H1 (cell line): ENCODE measurements at regions not wholly inside any gene's neighbourhood (a gene's known extent, or its start where the extent isn't known, plus 50 kb on each side); places are given as distances from the start of the nearest gene placed in this dataset.
"Not testable (repeated sequence)": the region's sequence is repeated elsewhere in the genome, so short reads cannot be mapped to it uniquely, and the experiment has no call there.

Experiments
- CTCF ChIA-PET: fragments of 300-600 bp; sonication (Branson Sonifier 250); formaldehyde crosslinking; loops from one replicate; lab custom pipeline; 2021; ENCODE audit not compliant: partially characterized antibody; lab: Charles Lee
- POLR2A ChIA-PET: fragments of 300-600 bp; sonication (Branson Sonifier 250); formaldehyde crosslinking; loops from one replicate; lab custom pipeline; 2021; ENCODE audit warnings: inconsistent platforms; ENCODE audit not compliant: partially characterized antibody; lab: Charles Lee
- DNase-seq, 2 experiments: peaks; one replicate each; pipeline versions ENCODE4 v3.0.0 to v3.0.0-alpha.2; 2010 to 2022; ENCODE audit warnings: low spot score in 2 of 2, low read depth in 1 of 2, mixed read lengths in 1 of 2
- FAIRE-seq: peaks from 2 replicates; lab custom pipeline; 2011; peaks lifted over from hg19 to GRCh38; lab: Jason Lieb, UNC
- H2AFZ ChIP-seq: 2 replicates; pipeline ENCODE4 v1.8.1; 2012; ENCODE audit warnings: low read length, inconsistent platforms
- H2AK5ac ChIP-seq: 2 replicates; pipeline ENCODE4 v1.6.1; 2013; ENCODE audit warnings: low read depth, low read length
- H2BK120ac ChIP-seq: replicated peaks from 2 replicates; pipeline ENCODE3; 2013; ENCODE audit warnings: low read depth, low read length, inconsistent platforms
- H2BK12ac ChIP-seq: 2 replicates; pipeline ENCODE4 v1.6.1; 2013; ENCODE audit warnings: low read depth, low read length
- H2BK15ac ChIP-seq: 2 replicates; pipeline ENCODE4 v1.6.1; 2013; ENCODE audit warnings: low read length
- H2BK20ac ChIP-seq: 2 replicates; pipeline ENCODE4 v1.6.1; 2013; ENCODE audit warnings: low read length
- H2BK5ac ChIP-seq: 2 replicates; pipeline ENCODE4 v1.6.1; 2013; ENCODE audit warnings: low read depth, low read length
- H3K14ac ChIP-seq: 2 replicates; pipeline ENCODE4 v1.6.1; 2013; ENCODE audit warnings: inconsistent platforms; ENCODE audit not compliant: insufficient read length
- H3K18ac ChIP-seq: 2 replicates; pipeline ENCODE4 v1.6.1; 2013; ENCODE audit warnings: low read length; ENCODE audit errors: extremely low read depth
- H3K23ac ChIP-seq: 2 replicates; pipeline ENCODE4 v1.6.1; 2013; ENCODE audit warnings: inconsistent platforms; ENCODE audit not compliant: insufficient read length
- H3K23me2 ChIP-seq: 2 replicates; pipeline ENCODE4 v1.6.1; 2013; ENCODE audit warnings: low read depth, low read length
- H3K27ac ChIP-seq: 2 replicates; pipeline ENCODE4 v1.6.1; 2011; ENCODE audit warnings: low read depth, low read length, inconsistent platforms
- H3K27me3 ChIP-seq, 4 experiments: replicated peaks in 1 of 4; 1 replicate in 1 of 4; 2 replicates in 3 of 4; pipeline versions ENCODE4 v1.6.1 to v1.8.1; 2011 to 2013; ENCODE audit warnings: low read length in 3 of 4, mild to moderate bottlenecking in 3 of 4, inconsistent platforms in 2 of 4, mixed read lengths in 2 of 4, moderate library complexity in 1 of 4; ENCODE audit not compliant: control insufficient read depth in 3 of 4, insufficient read depth in 3 of 4; ENCODE audit errors: extremely low read depth in 1 of 4
- H3K36me3 ChIP-seq, 4 experiments: 2 replicates each; pipeline versions ENCODE4 v1.6.1 to v1.8.1; 2011 to 2013; ENCODE audit warnings: mild to moderate bottlenecking in 4 of 4, low read length in 3 of 4, moderate library complexity in 2 of 4, control low read depth in 1 of 4, inconsistent platforms in 1 of 4; ENCODE audit not compliant: insufficient read depth in 4 of 4, control insufficient read depth in 2 of 4
- H3K4ac ChIP-seq: replicated peaks from 2 replicates; pipeline ENCODE3; 2013; ENCODE audit warnings: low read length, low read depth, mixed read lengths, inconsistent platforms; ENCODE audit not compliant: insufficient read length
- H3K4me1 ChIP-seq, 4 experiments: replicated peaks in 1 of 4; 1 replicate in 1 of 4; 2 replicates in 3 of 4; pipeline versions ENCODE4 v1.6.1 to v1.8.1; 2011 to 2013; ENCODE audit warnings: low read length in 3 of 4, inconsistent platforms in 2 of 4, mixed read lengths in 1 of 4; ENCODE audit not compliant: insufficient read depth in 4 of 4, control insufficient read depth in 3 of 4
- H3K4me2 ChIP-seq, 2 experiments: 2 replicates each; pipeline versions ENCODE4 v1.6.1 to v1.8.1; 2011 to 2013; ENCODE audit warnings: low read depth in 2 of 2, low read length in 2 of 2, control low read depth in 1 of 2, inconsistent platforms in 1 of 2, mild to moderate bottlenecking in 1 of 2; ENCODE audit not compliant: insufficient read depth in 1 of 2
- H3K4me3 ChIP-seq, 4 experiments: fragments of 200-600, 300-600 bp in 1 of 4; sonication (generic), shearing (Covaris generic), sonication (Bioruptor Twin) in 1 of 4; 2 replicates each; pipeline versions ENCODE4 v1.5.1 to v1.8.1; 2011 to 2016; ENCODE audit warnings: low read length in 4 of 4, low read depth in 3 of 4, control low read depth in 2 of 4, inconsistent platforms in 2 of 4, mild to moderate bottlenecking in 2 of 4, mixed read lengths in 1 of 4, moderate library complexity in 1 of 4; ENCODE audit not compliant: insufficient read depth in 2 of 4; ENCODE audit errors: extremely low read depth in 1 of 4
- H3K56ac ChIP-seq: replicated peaks from 2 replicates; pipeline ENCODE3; 2013; ENCODE audit warnings: low read depth, mild to moderate bottlenecking, mixed read lengths, low read length, inconsistent platforms; ENCODE audit not compliant: insufficient read length
- H3K79me1 ChIP-seq: 2 replicates; pipeline ENCODE4 v1.6.1; 2013; ENCODE audit warnings: low read depth, low read length, control low read depth
- H3K79me2 ChIP-seq, 2 experiments: 2 replicates each; pipeline versions ENCODE4 v1.6.1 to v1.8.1; 2012 to 2013; ENCODE audit warnings: low read length in 2 of 2, mild to moderate bottlenecking in 2 of 2, inconsistent platforms in 1 of 2; ENCODE audit not compliant: insufficient read depth in 2 of 2, control insufficient read depth in 1 of 2
- H3K9ac ChIP-seq, 4 experiments: replicated peaks in 1 of 4; 1 replicate in 1 of 4; 2 replicates in 3 of 4; pipeline versions ENCODE4 v1.6.1 to v1.8.1; 2011 to 2013; ENCODE audit warnings: low read depth in 3 of 4, low read length in 3 of 4, control low read depth in 2 of 4, mild to moderate bottlenecking in 2 of 4, moderate library complexity in 2 of 4, inconsistent platforms in 1 of 4; ENCODE audit errors: extremely low read depth in 1 of 4
- H3K9me3 ChIP-seq, 2 experiments: 2 replicates each; pipeline versions ENCODE4 v1.6.1 to v1.8.1; 2012 to 2013; ENCODE audit warnings: mild to moderate bottlenecking in 2 of 2, moderate library complexity in 2 of 2, control low read depth in 1 of 2, inconsistent platforms in 1 of 2, low read depth in 1 of 2, low read length in 1 of 2, mixed read lengths in 1 of 2; ENCODE audit not compliant: insufficient read depth in 2 of 2
- H4K20me1 ChIP-seq, 2 experiments: replicated peaks in 1 of 2; 2 replicates each; pipeline versions ENCODE3 to v1.8.1; 2011 to 2013; ENCODE audit warnings: inconsistent platforms in 2 of 2, low read length in 2 of 2, mild to moderate bottlenecking in 1 of 2; ENCODE audit not compliant: insufficient read depth in 2 of 2, control insufficient read depth in 1 of 2
- H4K5ac ChIP-seq: 2 replicates; pipeline ENCODE4 v1.6.1; 2013; ENCODE audit warnings: low read length, low read depth, mixed read lengths, inconsistent platforms; ENCODE audit not compliant: insufficient read length
- H4K8ac ChIP-seq: 2 replicates; pipeline ENCODE4 v1.8.0; 2013; ENCODE audit warnings: mild to moderate bottlenecking, moderate library complexity, low read length, inconsistent platforms; ENCODE audit not compliant: insufficient read depth; ENCODE audit errors: extremely low read depth
- H4K91ac ChIP-seq: replicated peaks from 2 replicates; pipeline ENCODE3; 2013; ENCODE audit warnings: low read length, mixed read lengths, inconsistent platforms; ENCODE audit not compliant: insufficient read length
- WGBS, 2 experiments: shearing (Covaris generic) in 1 of 2; methylation state at CpG; one replicate each; pipeline versions ENCODE4 v1.1.6 to v1.1.7; 2013 to 2015; ENCODE audit warnings: low lambda C conversion rate in 2 of 2, mixed read lengths in 2 of 2, inconsistent platforms in 1 of 2, low coverage in 1 of 2, missing lambda C conversion rate in 1 of 2; ENCODE audit not compliant: insufficient replicate concordance in 2 of 2, insufficient coverage in 1 of 2, insufficient read length in 1 of 2; ENCODE audit errors: extremely low coverage in 1 of 2, missing lambda C conversion rate in 1 of 2; 5-methylcytosine and 5-hydroxymethylcytosine counted together

DNA sequence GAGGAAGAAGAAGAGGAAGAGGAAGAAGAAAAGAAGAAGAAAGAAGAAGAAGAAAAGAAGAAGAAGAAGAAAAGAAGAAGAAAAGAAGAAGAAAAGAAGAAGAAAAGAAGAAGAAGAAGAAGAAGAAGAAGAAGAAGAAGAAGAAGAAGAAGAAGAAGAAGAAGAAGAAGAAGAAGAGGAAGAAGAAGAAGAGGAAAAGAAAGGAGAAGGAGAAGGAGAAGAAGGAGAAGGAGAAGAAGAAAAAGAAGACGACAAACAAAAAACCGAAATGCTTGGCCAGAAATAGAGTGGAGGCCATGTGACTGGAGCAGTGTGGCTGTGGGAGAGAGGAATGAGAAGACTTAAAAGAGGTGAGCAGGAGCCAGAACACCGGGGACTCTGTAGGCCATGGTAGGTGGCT, 75.1 kb downstream of the GLUL start:
- FAIRE-seq, H3K56ac ChIP-seq, H3K27me3 ChIP-seq, H3K36me3 ChIP-seq, H3K14ac ChIP-seq, H2AFZ ChIP-seq, H3K9ac ChIP-seq, H3K23me2 ChIP-seq, H4K8ac ChIP-seq, H2BK15ac ChIP-seq, H2BK12ac ChIP-seq, H2BK20ac ChIP-seq, H4K20me1 ChIP-seq, H3K23ac ChIP-seq, H3K4me1 ChIP-seq, POLR2A ChIA-PET, H3K4ac ChIP-seq, H3K4me2 ChIP-seq, H3K4me3 ChIP-seq, H3K18ac ChIP-seq, H3K9me3 ChIP-seq, H2AK5ac ChIP-seq, H2BK120ac ChIP-seq, H4K91ac ChIP-seq, H2BK5ac ChIP-seq, H4K5ac ChIP-seq, H3K27ac ChIP-seq, H3K79me2 ChIP-seq, DNase-seq, H3K79me1 ChIP-seq: not testable (repeated sequence)
- CTCF ChIA-PET = interaction anchor here (0.5 to 1.0 kb wide), 2 partner anchors 80 to 173 kb away, joined by 3 read pairs; no protein-coding TSS in a partner anchor
- WGBS, 2 experiments = 89% methylated on average over 3 of the region's 3 CpGs; no CpG with 5 or more reads in 1 of the 2 experiments
